DOHH2 (cell line): ENCODE measurements at regions not wholly inside any gene's neighbourhood (a gene's known extent, or its start where the extent isn't known, plus 50 kb on each side); places are given as distances from the start of the nearest gene placed in this dataset.

Experiments
- H3F3A ChIP-seq: fragments of 200-600 bp; sonication (generic), shearing (Covaris generic); 2 replicates; pipeline ENCODE4 v1.6.0; 2016; ENCODE audit warnings: antibody characterized with exemption, mild to moderate bottlenecking; ENCODE audit not compliant: control insufficient read depth, insufficient read depth
- H3K27ac ChIP-seq: fragments of 200-600 bp; sonication (generic); 2 replicates; pipeline ENCODE4 v1.5.1; 2014; ENCODE audit warnings: low read depth, mild to moderate bottlenecking, low read length, moderate library complexity
- H3K27me3 ChIP-seq: fragments of 200-600 bp; sonication (generic); 2 replicates; pipeline ENCODE4 v1.6.1; 2014; ENCODE audit warnings: mild to moderate bottlenecking, low read length, mixed read lengths; ENCODE audit not compliant: control insufficient read depth
- H3K36me3 ChIP-seq: fragments of 200-600 bp; sonication (generic); 2 replicates; pipeline ENCODE4 v1.6.1; 2014; ENCODE audit warnings: mild to moderate bottlenecking, low read length, moderate library complexity, mixed read lengths; ENCODE audit not compliant: control insufficient read depth
- H3K4me1 ChIP-seq: fragments of 200-600 bp; sonication (generic); 2 replicates; pipeline ENCODE4 v1.6.1; 2014; ENCODE audit warnings: mild to moderate bottlenecking, low read length, mixed read lengths; ENCODE audit not compliant: control insufficient read depth
- H3K4me2 ChIP-seq: fragments of 200-600 bp; sonication (generic); 2 replicates; pipeline ENCODE4 v1.6.0; 2014; ENCODE audit warnings: mild to moderate bottlenecking, low read length, moderate library complexity
- H3K4me3 ChIP-seq: fragments of 200-600 bp; sonication (generic); 2 replicates; pipeline ENCODE4 v1.5.1; 2014; ENCODE audit warnings: mild to moderate bottlenecking, low read length, mixed read lengths
- H3K79me2 ChIP-seq: fragments of 200-600 bp; sonication (generic); 2 replicates; pipeline ENCODE4 v1.6.1; 2014; ENCODE audit warnings: mild to moderate bottlenecking, low read length, mixed read lengths; ENCODE audit not compliant: control insufficient read depth
- H3K9me2 ChIP-seq: fragments of 200-600 bp; sonication (generic); replicated peaks from 2 replicates; pipeline ENCODE4 v1.6.1; 2014; ENCODE audit warnings: mild to moderate bottlenecking, low read length, mixed read lengths; ENCODE audit not compliant: control insufficient read depth
- H3K9me3 ChIP-seq: fragments of 200-600 bp; sonication (generic); 2 replicates; pipeline ENCODE4 v1.6.1; 2014; ENCODE audit warnings: antibody characterized with exemption, low read length, mixed read lengths; ENCODE audit not compliant: control insufficient read depth, insufficient read depth
- H4K20me1 ChIP-seq: fragments of 200-600 bp; sonication (generic); 2 replicates; pipeline ENCODE4 v1.6.0; 2014; ENCODE audit warnings: low read depth, mild to moderate bottlenecking, antibody characterized with exemption, low read length, moderate library complexity; ENCODE audit not compliant: control insufficient read depth, insufficient read depth
- CTCF ChIP-seq: fragments of 200-600 bp; sonication (generic); IDR thresholded peaks from one replicate; pipeline ENCODE4 v1.5.1; 2014; ENCODE audit warnings: antibody characterized with exemption, mild to moderate bottlenecking, low read depth, low read length; ENCODE audit not compliant: poor library complexity, severe bottlenecking
- EZH2phosphoT487 ChIP-seq: fragments of 200-600 bp; sonication (generic); IDR thresholded peaks from 2 replicates; pipeline ENCODE4 v1.6.1; 2017; ENCODE audit warnings: borderline replicate concordance, mild to moderate bottlenecking, antibody characterized with exemption, low read length, moderate library complexity, mixed read lengths

GRCh38 chr1:55592122-55592521 is 377.0 kb upstream of the USP24 start:
- Histone ChIP-seq H3K79me2 (no peaks in the 10 kb centered on the region), H3K27ac (no peak overlapping the region), H3K4me1 (no peaks in the 10 kb centered on the region), H3F3A (no peaks in the 10 kb centered on the region), H3K27me3 (no peaks in the 10 kb centered on the region), H3K4me2 (no peak overlapping the region), H3K4me3 (no peak overlapping the region), H3K36me3 (no peaks in the 10 kb centered on the region), H4K20me1 (no peaks in the 10 kb centered on the region), H3K9me3 (no peaks in the 10 kb centered on the region), H3K9me2 (no peaks in the 10 kb centered on the region)
- no peak for TF ChIP-seq CTCF
- TF ChIP-seq EZH2phosphoT487: no peak

- H4K20me1 ChIP-seq: no peaks in the 10 kb centered on the region
- H3K4me3 ChIP-seq: no peak overlapping the region
- H3K79me2 ChIP-seq: no peaks in the 10 kb centered on the region
- H3K27ac ChIP-seq: no peak overlapping the region
- no peak overlapping the region for H3K4me2 ChIP-seq
- H3K36me3 ChIP-seq: no peaks in the 10 kb centered on the region
- no peaks in the 10 kb centered on the region for H3K27me3 ChIP-seq
- H3K4me1 ChIP-seq: no peaks in the 10 kb centered on the region
- no peaks in the 10 kb centered on the region for H3F3A ChIP-seq
- H3K9me2 ChIP-seq: no peaks in the 10 kb centered on the region
- no peaks in the 10 kb centered on the region for H3K9me3 ChIP-seq
- TF ChIP-seq CTCF (no peak), EZH2phosphoT487 (no peak)
Measured at GRCh38 chr1:55589671-55590297, 374.6 kb upstream of the USP24 start.

DNA sequence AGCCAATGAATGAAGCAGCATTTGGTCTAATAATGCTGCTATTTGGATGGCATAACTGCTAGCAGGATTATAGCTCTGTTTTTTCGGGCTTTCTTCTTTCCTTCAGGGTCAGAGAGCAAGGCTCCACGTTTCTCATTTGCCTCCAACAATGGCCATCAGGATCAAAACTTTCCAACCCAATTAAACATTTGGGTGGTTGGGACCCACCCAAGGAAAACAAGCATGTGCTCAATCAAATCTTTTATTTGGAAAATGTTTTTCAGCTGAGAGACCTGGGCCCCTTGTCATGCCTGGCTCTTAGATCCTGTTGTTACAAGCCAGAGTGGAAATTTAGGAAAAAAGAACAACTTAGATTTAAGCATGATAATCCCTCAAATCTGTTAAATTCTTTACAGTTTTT is 373.1 kb upstream of the USP24 start:
- Histone ChIP-seq H3K79me2 (no peaks in the 10 kb centered on the region), H3K36me3 (no peaks in the 10 kb centered on the region), H3K27ac (no peak overlapping the region), H3K9me2 (no peaks in the 10 kb centered on the region), H4K20me1 (no peaks in the 10 kb centered on the region), H3F3A (no peaks in the 10 kb centered on the region), H3K4me2 (no peak overlapping the region), H3K9me3 (no peaks in the 10 kb centered on the region), H3K4me1 (no peaks in the 10 kb centered on the region), H3K27me3 (no peaks in the 10 kb centered on the region), H3K4me3 (no peak overlapping the region)
- TF ChIP-seq CTCF (no peak), EZH2phosphoT487 (no peak)

GRCh38 chr1:55586771-55587170 is 371.6 kb upstream of the USP24 start:
- Histone ChIP-seq H3K36me3 (no peaks in the 10 kb centered on the region), H3K79me2 (no peaks in the 10 kb centered on the region), H3K27me3 (no peaks in the 10 kb centered on the region), H3F3A (no peaks in the 10 kb centered on the region), H3K4me1 (no peaks in the 10 kb centered on the region), H3K9me2 (no peaks in the 10 kb centered on the region), H4K20me1 (no peaks in the 10 kb centered on the region), H3K27ac (no peak overlapping the region), H3K4me2 (no peak overlapping the region), H3K4me3 (no peak overlapping the region), H3K9me3 (no peaks in the 10 kb centered on the region)
- TF ChIP-seq CTCF: no peak
- no peak for TF ChIP-seq EZH2phosphoT487
